Ammon's horn (tissue), 1 donor: ENCODE measurements at regions not wholly inside any gene's neighbourhood (a gene's known extent, or its start where the extent isn't known, plus 50 kb on each side); places are given as distances from the start of the nearest gene placed in this dataset.

Experiments used
- DNase-seq: peaks from one replicate; pipeline ENCODE4 v3.0.0-alpha.2; 2016; ENCODE audit warnings: low spot score

DNA sequence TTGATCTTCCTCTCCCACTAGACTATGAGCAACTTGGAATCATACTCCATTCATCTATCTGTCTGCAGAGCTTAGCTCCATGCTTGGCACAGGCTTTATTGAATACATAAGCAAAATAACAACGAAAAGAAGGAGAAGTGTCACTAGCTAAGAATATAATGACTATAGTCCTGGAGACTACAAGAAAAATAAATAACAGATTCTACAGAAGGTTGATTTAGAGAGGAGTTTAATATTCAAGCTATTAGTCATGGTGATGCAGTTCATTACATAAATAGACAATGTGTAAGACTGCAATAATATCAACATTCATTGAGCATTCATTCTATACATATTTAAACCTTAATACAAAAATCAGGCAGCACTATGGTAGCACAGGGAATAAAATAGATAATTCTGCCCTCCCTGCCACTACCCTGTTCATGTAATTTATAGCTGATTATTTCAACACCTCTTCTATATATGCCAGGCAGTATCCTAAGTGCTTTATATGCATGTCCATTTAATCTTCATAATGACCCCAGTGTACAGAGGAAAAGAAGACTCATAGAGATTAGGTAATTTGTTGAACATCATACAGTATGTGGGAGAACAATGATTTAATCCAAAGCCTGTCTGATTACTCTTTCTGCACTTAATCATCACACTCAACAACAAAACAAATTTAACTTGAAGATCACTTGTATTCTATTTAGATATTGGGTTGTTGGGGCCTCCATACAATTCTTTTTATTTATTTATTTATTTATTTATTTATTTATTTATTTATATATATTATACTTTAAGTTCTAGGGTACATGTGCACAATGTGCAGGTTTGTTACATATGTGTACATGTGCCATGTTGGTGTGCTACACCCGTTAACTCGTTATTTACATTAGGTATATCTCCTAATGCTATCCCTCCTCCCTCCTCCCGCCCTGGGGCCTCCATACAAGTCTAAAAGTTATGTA is 165.3 kb downstream of the RNF152 start:
- no peak for DNase-seq

GRCh38 chr18:61724532-61724931 is 168.3 kb downstream of the RNF152 start:
- DNase-seq, result no peak

GRCh38 chr18:61722247-61722646 is 170.6 kb downstream of the RNF152 start:
- no peak for DNase-seq

DNA sequence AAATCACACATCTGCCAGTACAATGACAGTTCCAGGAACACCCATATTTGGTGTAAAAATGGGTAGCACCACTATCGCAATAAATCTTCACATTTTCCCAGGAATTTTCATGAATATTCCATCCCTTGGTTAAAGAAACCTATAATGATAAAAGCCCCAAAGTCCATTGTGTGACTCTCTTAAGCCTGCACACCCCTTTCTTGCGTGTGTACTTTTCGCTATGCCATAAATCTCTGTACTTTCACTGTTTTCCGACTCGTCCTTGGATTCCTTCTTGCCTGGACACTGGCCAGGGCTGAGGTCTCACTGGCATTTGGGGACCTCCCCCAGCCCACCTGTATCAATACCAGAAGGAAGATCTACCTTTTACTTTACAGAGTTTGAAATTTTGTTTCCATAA is 172.3 kb downstream of the RNF152 start:
- no peak for DNase-seq

DNA sequence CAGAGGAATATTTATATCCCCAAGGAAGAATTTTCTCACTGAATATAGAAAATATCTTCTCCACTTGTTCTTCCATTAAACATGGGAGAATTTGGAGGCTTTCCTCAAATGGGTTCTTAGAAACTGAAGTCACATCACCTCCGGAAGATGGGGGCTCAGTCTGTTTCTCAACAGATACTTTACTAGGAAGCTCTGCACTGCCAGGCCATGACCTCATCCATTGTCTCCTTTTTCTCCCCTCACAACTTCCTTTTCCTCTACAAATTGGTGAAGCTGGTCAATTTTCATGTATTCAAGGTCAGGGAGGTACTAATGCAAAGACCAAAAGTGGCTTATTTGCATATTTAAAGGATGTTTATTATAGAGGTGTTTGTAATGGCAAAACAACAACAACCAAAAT is 173.1 kb downstream of the RNF152 start:
- DNase-seq, result no peak

DNA sequence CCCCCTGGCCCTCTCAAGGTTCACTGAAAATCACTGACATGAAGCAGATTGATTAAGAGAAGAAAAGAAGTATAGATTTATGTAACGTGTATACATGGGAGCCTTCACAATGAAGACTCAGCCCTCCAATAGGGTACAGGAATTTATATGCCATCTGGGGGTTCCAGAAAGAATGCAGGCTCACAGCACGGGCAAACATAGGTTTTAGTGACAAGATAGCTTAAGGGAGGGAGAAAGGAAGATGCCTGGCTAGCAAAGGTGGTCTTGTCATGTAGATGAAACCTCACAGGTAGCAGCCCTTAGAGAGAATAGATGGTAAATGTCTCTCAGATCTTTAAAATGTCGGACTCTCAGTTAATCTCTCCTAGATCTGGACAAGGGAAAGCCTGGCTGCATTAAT is 173.9 kb downstream of the RNF152 start:
- DNase-seq, result no peak

GRCh38 chr18:61714421-61714820 is 178.4 kb downstream of the RNF152 start:
- DNase-seq, result no peak

DNA sequence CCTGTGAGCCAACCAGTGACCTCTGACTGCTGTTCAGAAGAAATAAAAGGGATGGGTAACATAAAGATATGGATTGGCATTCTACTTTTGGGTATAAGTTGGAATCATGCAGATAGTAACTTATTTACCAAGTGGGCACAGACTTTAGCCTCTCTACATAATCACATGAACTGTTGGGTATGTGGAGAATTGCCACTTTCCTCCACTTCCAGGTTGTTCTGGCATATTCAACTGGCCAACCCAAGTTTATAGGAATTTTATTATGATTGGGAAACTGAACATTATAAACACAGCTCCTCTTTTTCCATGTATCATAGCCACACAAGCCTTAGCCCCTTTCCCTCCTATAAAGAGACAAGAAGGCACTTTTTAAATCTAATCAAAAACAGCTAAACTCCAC is 179.3 kb downstream of the RNF152 start:
- DNase-seq, result no peak

DNA sequence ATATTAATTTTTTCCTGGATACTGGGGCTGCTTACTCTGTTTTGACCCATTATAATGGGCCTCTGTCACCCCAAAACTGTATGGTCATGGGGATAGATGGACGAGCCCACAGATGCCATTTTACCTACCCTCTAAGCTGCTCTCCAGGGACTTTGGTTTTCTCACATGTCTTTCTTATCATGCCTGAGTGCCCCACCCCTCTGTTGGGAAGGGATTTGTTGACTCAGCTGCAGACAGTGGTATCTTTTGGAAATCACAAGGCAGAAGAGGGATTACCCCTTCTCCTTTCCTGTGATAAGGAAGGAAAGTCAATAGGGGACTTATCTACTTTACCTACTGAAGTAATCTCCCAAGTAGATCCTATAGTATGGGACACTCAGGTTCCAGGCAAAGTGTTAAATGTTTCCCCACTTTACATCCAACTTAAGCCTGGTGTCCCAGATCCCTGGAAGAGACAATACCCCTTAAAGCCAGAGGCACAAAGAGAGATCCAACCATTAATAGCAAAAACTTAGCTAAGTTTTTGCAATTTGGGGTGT is 182.7 kb downstream of the RNF152 start:
- no peak for DNase-seq

DNA sequence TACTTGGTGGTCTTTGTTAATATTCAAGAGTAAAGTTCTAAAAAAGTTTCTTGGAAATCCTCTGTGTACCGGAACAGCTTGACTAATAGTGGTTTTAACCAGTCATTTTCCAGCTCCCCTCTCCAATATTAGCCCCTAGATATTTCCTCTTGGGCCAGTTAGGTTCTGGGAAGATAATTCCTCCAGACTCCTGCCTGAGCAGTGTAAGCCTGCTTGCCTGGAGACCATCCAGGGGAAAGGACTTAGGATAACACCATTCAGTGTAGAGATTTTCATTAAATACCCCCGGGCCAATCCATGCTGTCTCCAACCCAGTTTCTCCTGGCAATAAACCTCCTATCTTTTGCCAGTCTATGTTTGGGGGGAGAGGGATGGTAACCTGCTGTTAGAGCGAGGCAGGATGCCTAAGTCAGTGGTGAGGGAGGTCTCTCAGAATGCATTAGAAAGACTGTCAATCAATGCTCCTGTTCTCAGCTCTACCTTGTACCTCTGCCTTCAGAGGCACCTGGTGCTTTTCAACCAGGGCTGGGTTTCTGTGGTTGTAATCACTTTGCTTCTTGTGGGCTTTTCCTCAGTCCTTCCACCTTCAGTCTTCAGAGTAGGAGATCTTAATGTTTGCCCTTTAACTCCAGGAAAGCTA is 186.4 kb downstream of the RNF152 start:
- DNase-seq, result no peak

- DNase-seq, result no peak
Observed at GRCh38 chr18:61703508-61703907, 189.3 kb downstream of the RNF152 start.

- no peak for DNase-seq
Observed at GRCh38 chr18:61702007-61702406, 190.8 kb downstream of the RNF152 start.

- DNase-seq, result no peak
Observed at GRCh38 chr18:61699397-61700110, 193.3 kb downstream of the RNF152 start.

DNA sequence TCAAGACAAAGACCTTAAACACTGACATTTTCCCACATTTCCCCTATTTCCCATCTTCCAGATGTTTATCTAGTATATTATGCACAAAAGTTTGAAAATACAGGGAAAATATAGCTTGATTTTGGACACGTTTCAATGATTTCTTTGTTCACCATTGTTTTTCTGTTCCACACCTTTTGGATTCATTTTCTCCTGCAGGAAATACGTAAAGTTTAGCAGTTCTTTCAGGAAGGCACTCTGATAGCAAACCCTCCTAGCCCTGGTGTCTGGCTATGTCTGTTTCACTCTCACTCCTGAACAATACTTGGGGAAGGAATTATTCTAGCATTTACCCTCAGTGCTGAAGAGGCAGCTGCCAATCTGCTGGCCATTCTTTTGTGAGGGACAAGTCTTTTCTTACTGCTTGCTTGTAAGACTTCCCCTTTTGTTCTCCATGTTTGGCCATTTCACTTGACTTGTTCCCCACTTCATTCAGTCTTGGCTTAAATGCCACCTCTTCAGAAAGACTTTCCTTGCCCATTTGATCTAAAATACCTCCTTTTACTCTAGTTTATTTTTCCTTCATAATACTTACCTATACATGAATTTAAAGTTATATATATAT is 195.4 kb downstream of the RNF152 start:
- DNase-seq, result no peak

DNA sequence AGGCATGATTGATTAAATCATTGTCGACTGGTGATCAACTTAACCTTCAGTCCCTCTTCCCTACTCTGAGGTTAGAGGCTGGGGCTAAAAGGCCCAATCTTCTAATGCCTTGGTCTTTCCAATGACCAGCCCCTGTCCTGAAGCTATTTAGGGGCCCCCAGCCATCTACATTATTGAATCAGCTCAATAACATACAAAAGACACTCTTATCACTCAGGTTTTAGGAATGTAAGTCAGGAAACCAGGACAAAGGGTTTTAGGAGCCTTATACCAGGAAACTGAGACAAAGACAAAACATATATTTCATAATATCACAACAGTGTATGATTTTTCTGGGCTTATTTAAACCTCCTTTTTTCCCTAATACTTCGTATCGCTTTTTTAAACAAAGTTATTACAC is 198.6 kb downstream of the RNF152 start:
- no peak for DNase-seq

- no peak for DNase-seq
Observed at GRCh38 chr18:61690418-61691138, 202.2 kb downstream of the RNF152 start.

DNA sequence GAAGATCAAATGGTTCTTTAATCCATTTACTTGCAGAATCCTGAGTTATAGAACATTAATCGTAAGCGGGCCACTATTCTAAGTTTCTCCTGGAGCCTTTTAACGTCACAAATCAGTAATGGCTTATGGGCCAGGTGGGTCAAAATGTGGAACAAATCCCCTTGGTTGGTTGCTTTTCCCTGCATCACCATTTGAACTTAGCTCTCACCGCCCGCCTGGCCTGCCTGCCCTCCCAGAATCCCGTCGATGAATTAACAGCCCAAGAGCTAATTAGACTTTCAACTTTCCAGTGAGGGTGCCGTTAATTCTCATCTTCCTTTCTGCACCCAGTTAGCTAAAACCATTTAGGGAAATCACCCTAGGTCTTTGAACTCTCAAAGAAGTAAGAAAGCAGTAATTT is 205.5 kb downstream of the RNF152 start:
- DNase-seq, result no peak

GRCh38 chr18:61683856-61684255 is 209.0 kb downstream of the RNF152 start:
- DNase-seq, result no peak

DNA sequence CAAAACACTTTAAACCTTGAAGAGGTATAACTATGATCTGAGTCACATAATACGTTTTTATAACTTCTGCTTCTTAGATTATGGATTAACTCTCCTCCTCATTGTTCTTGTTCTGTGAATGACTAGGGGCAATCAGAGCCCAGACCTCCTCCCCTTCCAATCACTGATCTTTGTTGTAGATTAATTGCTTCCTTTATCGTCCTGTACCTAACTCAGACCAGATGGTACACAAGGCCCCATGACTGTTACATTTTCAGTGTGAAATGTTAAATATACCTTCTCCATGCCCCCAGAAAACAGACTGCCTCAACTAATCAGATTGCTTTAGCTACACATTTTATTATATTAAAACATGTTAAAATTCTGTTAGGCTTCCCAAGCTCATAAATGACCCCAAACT is 211.7 kb downstream of the RNF152 start:
- no peak for DNase-seq

DNA sequence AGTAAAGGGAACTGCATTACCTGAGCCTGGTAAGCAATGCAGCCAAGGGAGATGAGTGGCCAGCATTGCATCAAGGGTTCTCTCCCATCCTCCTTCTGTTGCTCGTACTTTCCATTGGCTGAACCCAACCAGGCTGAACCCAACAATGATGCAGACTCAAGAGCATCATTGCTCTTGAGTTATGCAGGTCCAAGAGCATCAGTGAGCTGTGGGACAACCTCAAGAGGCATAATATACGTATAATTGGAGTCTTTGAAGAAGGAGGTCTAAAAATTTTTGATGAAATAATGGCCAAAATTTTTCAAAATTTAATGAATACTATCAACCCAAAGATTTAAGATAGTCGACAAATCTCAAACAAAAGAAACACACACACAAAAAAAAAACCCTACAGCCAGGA is 213.0 kb downstream of the RNF152 start:
- DNase-seq, result no peak

DNA sequence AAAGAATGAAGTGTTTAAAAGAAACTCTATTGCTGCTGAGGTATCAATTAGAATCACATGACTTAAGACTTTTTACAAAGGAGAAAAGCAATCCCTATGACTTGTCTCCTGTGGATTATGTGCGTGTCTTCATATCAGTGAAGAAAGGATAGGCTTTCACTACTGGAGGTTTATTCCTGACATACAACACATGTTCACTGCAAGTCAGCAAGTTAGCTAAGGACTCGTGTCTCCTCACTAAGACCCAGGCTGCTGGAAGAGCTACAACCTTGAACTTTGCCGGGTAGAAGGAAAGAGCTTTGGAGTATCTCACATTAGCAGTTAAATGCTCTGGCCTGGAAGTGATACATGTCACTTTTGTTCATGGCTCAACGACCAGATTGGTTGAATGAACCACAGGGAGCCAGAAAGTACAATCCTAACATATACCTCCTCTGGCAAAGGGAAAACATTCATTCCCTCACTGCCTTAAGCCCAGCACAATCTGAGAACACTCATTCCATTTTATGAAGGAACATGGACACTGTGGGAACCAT is 215.3 kb downstream of the RNF152 start:
- DNase-seq, result no peak
